ENCODE measurements at regions not wholly inside any gene's neighbourhood (a gene's known extent, or its start where the extent isn't known, plus 50 kb on each side); places are given as distances from the start of the nearest gene placed in this dataset.

GRCh38 chr7:106471686-106472440, 187.1 kb upstream of the NAMPT start:
- no peaks in the 10 kb centered on the region for H3K27me3 ChIP-seq (ENCODE audit: insufficient read depth, low read length)
- H3K4me3 ChIP-seq (ENCODE audit: low read length) = no peak overlapping the region
- no peaks in the 10 kb centered on the region for H3K4me1 ChIP-seq (ENCODE audit: insufficient read depth, low read length)
- no peaks in the 10 kb centered on the region for H3K9me3 ChIP-seq (ENCODE audit: low read depth, low read length)

GRCh38 chr7:106471021-106471420, 186.2 kb upstream of the NAMPT start:
- Histone ChIP-seq H3K27me3 (ENCODE audit: insufficient read depth, low read length) (no peaks in the 10 kb centered on the region), H3K4me1 (ENCODE audit: insufficient read depth, low read length) (no peaks in the 10 kb centered on the region), H3K4me3 (ENCODE audit: low read length) (no peak overlapping the region), H3K9me3 (ENCODE audit: low read depth, low read length) (no peaks in the 10 kb centered on the region)

GRCh38 chr7:106466867-106467266, 182.1 kb upstream of the NAMPT start:
- H3K4me1 ChIP-seq (ENCODE audit: insufficient read depth, low read length) = peaks cover 4% of the 10 kb centered on the region
- H3K4me3 ChIP-seq (ENCODE audit: low read length) = no peak overlapping the region
- H3K27me3 ChIP-seq (ENCODE audit: insufficient read depth, low read length) = no peaks in the 10 kb centered on the region
- no peaks in the 10 kb centered on the region for H3K9me3 ChIP-seq (ENCODE audit: low read depth, low read length)

DNA sequence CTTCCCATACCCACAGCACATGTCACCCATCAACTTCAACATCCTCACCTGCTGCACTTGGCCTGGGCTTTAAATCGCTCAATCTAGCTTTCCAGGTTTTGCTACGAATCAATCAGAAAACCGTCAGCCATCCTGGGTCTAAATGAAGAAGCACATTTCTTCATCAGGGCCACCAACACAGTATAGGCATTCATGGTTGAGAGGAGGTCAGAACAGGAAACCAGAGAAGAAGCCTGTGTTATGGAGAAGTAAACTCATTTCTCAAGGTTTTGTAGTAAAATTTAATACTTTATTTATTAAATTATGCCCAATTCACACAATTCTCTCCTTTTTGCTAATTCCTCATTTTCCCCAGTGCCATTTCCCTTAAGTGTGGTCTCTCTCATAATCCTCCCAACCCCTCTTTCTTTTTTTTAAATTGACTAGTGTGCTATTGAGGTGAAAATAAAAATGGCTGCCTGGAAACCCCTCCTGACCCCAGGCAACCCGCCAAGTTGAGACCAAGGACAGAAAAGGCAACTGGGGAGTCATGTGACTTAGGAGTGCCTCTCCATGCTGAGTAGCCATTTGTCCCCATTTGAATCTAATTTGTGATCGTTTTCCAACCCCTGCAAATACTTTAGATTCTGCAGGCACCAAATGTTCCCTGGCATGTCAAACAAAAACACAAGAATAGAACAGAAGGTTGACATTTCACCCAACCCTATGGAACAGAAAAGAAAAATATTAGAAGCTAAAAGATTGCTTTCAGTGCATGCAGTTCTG, 181.1 kb upstream of the NAMPT start:
- Histone ChIP-seq H3K27me3 (ENCODE audit: insufficient read depth, low read length) (no peaks in the 10 kb centered on the region), H3K9me3 (ENCODE audit: low read depth, low read length) (no peaks in the 10 kb centered on the region), H3K4me1 (ENCODE audit: insufficient read depth, low read length) (peaks cover 6% of the 10 kb centered on the region), H3K4me3 (ENCODE audit: low read length) (no peak overlapping the region)

DNA sequence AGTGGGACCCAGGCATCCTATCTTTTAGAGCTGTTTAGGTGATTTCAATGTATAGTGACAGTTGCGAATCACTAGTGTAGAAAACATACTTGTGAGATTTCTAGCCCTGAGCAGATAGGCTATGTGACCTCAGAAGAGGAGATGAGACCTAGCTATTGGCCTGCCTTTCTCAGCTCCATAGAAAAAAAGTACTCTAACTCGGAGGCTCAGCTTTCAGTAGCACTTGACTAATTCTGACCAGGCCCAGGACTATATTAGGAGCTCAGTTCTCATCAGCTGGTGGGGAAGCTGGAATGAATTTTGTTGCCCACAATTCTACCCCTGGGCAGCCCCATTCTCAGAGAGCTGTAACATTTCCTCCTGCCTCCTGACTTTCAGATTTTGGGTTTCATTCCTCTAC, 179.9 kb upstream of the NAMPT start:
- Histone ChIP-seq H3K4me3 (ENCODE audit: low read length) (no peak overlapping the region), H3K9me3 (ENCODE audit: low read depth, low read length) (no peaks in the 10 kb centered on the region), H3K4me1 (ENCODE audit: insufficient read depth, low read length) (peaks cover 6% of the 10 kb centered on the region), H3K27me3 (ENCODE audit: insufficient read depth, low read length) (no peaks in the 10 kb centered on the region)

- H3K4me1 ChIP-seq (ENCODE audit: insufficient read depth, low read length) = peaks cover 6% of the 10 kb centered on the region
- H3K4me3 ChIP-seq (ENCODE audit: low read length) = no peak overlapping the region
- no peaks in the 10 kb centered on the region for H3K27me3 ChIP-seq (ENCODE audit: insufficient read depth, low read length)
- H3K9me3 ChIP-seq (ENCODE audit: low read depth, low read length) = no peaks in the 10 kb centered on the region
Observed at GRCh38 chr7:106463851-106464611, 179.2 kb upstream of the NAMPT start.

DNA sequence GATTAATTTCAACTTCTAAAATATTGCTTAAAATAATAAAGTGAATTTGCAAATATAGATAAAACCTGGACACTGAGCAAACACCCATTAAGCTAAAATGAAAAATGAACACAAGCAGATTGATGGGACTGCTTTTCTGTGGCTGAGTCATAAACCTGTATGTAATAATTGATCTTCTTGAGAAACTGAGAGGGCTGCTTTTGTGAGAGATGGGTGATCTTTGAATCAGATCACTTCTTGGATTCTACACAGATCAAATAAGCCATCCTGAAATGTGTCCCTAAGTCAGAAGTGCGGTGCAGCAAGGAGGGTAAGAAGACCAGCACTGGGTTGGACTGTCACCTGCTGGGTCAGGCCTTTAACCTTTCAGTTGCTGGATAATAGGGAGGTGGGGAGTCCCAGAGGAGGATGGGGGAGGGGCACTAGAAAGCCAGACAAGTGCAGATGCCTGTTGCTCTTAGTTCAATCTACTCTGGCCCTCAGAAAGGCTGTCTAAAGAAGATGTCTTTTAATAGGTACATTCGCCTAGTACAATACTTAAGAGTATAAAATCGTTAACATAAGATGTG, 178.2 kb upstream of the NAMPT start:
- no peaks in the 10 kb centered on the region for H3K27me3 ChIP-seq (ENCODE audit: insufficient read depth, low read length)
- H3K9me3 ChIP-seq (ENCODE audit: low read depth, low read length) = no peaks in the 10 kb centered on the region
- H3K4me3 ChIP-seq (ENCODE audit: low read length) = no peak overlapping the region
- H3K4me1 ChIP-seq (ENCODE audit: insufficient read depth, low read length) = peaks cover 6% of the 10 kb centered on the region

DNA sequence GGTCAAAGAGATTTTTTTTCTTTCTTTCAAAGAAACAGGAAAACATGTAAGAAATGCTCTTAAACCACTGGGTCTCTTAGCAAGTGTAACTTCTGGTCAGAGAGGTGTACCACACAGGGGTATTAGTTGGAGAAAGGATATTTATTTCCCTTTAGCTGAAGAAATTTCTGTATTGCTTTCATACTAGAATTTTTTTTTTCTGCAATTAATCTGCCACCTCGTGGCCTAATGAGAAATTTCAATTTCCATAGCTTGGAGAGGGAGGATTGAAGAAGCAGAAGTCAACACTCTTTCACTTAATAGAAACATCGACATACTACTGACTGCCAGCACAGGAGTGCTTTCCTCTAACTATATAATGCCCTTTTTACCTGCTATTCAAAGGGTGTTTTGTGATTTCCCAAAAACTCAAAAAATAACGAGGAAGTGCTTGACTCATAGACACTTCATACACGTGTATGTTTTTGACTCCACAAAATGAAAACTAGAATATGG, 177.6 kb upstream of the NAMPT start:
- no peaks in the 10 kb centered on the region for H3K27me3 ChIP-seq (ENCODE audit: insufficient read depth, low read length)
- H3K9me3 ChIP-seq (ENCODE audit: low read depth, low read length) = no peaks in the 10 kb centered on the region
- H3K4me1 ChIP-seq (ENCODE audit: insufficient read depth, low read length) = peaks cover 6% of the 10 kb centered on the region
- H3K4me3 ChIP-seq (ENCODE audit: low read length) = no peak overlapping the region

DNA sequence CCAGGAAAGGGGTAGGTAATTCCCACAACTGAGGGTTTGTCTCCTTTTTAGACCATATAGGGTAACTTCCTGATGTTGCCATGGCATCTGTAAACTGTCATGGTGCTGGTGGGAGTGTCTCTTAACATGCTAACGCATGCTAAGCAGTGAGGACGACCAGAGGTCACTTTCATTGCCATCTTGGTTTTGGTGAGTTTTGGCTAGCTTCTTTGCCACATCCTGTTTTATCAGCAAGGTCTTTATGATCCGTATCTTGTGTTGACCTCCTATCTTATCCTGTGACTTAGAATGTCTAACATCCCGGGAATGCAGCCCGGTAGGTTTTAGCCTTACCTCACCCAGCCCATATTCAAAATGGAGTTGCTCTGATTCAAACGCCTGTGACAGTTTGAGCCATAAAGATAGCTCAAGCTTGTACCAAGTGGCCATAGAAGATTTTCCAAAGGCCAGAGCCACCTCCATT, 176.0 kb upstream of the NAMPT start:
- Histone ChIP-seq H3K27me3 (ENCODE audit: insufficient read depth, low read length) (no peaks in the 10 kb centered on the region), H3K4me1 (ENCODE audit: insufficient read depth, low read length) (peaks cover 6% of the 10 kb centered on the region), H3K9me3 (ENCODE audit: low read depth, low read length) (no peaks in the 10 kb centered on the region), H3K4me3 (ENCODE audit: low read length) (no peak overlapping the region)

GRCh38 chr7:106459397-106460072, 174.8 kb upstream of the NAMPT start:
- Histone ChIP-seq H3K27me3 (ENCODE audit: insufficient read depth, low read length) (no peaks in the 10 kb centered on the region), H3K4me1 (ENCODE audit: insufficient read depth, low read length) (peaks cover 6% of the 10 kb centered on the region), H3K9me3 (ENCODE audit: low read depth, low read length) (no peaks in the 10 kb centered on the region), H3K4me3 (ENCODE audit: low read length) (no peak overlapping the region)

GRCh38 chr7:106457678-106458077, 172.9 kb upstream of the NAMPT start:
- Histone ChIP-seq H3K4me1 (ENCODE audit: insufficient read depth, low read length) (peaks cover 6% of the 10 kb centered on the region), H3K27me3 (ENCODE audit: insufficient read depth, low read length) (no peaks in the 10 kb centered on the region), H3K9me3 (ENCODE audit: low read depth, low read length) (no peaks in the 10 kb centered on the region), H3K4me3 (ENCODE audit: low read length) (no peak overlapping the region)

- Histone ChIP-seq H3K9me3 (ENCODE audit: low read depth, low read length) (no peaks in the 10 kb centered on the region), H3K27me3 (ENCODE audit: insufficient read depth, low read length) (no peaks in the 10 kb centered on the region), H3K4me3 (ENCODE audit: low read length) (no peak overlapping the region), H3K4me1 (ENCODE audit: insufficient read depth, low read length) (no peaks in the 10 kb centered on the region)
Observed at GRCh38 chr7:106456329-106456728, 171.5 kb upstream of the NAMPT start.

DNA sequence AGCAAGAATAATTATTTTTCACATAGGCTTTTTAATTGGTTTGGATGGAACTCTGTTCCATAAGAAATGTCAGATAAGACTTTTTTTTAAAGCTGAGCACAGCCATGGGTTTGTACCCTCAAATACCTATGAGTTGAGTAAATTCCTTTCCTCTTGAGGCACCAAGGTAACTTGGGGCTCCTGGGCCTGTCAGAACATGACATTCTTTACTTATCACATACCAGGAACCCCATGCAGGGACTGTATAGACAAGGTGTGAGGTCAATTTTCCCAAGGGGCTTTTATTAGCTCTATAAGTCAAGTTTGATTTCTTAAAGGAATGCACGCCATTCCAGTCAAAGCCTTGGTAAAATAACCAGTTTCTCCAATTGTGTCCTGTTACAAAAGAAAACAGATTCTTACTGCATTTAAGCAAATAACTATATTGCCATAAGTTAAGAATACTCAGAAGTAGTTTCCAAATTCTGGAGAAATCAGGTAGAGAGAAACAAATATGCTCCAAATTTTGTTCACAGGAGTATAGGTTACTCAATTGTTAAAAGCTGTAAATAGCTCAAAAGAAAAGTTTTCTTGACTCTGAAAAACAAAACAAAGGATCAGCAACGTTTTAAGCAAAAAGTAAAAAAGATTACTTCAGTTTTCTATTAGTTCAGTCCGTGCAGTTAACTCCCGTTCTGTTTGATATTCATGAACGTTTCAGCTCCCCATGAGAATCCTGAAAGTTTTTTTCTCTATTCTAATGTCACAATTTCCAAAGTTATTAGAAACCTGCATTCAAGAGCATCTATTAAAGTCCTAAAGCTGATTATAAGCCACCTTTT, 167.5 kb upstream of the NAMPT start:
- Histone ChIP-seq H3K27me3 (ENCODE audit: insufficient read depth, low read length) (no peaks in the 10 kb centered on the region), H3K4me3 (ENCODE audit: low read length) (no peak overlapping the region), H3K9me3 (ENCODE audit: low read depth, low read length) (no peaks in the 10 kb centered on the region)

GRCh38 chr7:106451171-106451570, 166.4 kb upstream of the NAMPT start:
- Histone ChIP-seq H3K9me3 (ENCODE audit: low read depth, low read length) (no peaks in the 10 kb centered on the region), H3K4me3 (ENCODE audit: low read length) (no peak overlapping the region), H3K27me3 (ENCODE audit: insufficient read depth, low read length) (no peaks in the 10 kb centered on the region), H3K4me1 (ENCODE audit: insufficient read depth, low read length) (no peaks in the 10 kb centered on the region)

More for the DNA sequence above, 167.5 kb upstream of the NAMPT start:
- no peaks in the 10 kb centered on the region for H3K4me1 ChIP-seq (ENCODE audit: insufficient read depth, low read length)
